Astrocyte (in vitro differentiated cells and primary cell): ENCODE measurements at regions not wholly inside any gene's neighbourhood (a gene's known extent, or its start where the extent isn't known, plus 50 kb on each side); places are given as distances from the start of the nearest gene placed in this dataset.

Experiments used
- CTCF ChIP-seq: IDR thresholded peaks from 2 replicates; pipeline ENCODE4 v1.5.1; 2011; ENCODE audit warnings: low read depth, mild to moderate bottlenecking, inconsistent platforms, low read length, moderate library complexity; ENCODE audit not compliant: insufficient read depth
- EZH2 ChIP-seq: IDR thresholded peaks from 2 replicates; pipeline ENCODE4 v1.6.1; 2012; ENCODE audit warnings: mild to moderate bottlenecking, low read length, inconsistent platforms; ENCODE audit not compliant: insufficient read depth

- TF ChIP-seq CTCF (no peak), EZH2 (no peak)
These were observed 51.4 kb downstream of the JAKMIP3 start for GRCh38 chr10:132117146-132117545.
